B cell (primary cell): ENCODE measurements at regions not wholly inside any gene's neighbourhood (a gene's known extent, or its start where the extent isn't known, plus 50 kb on each side); places are given as distances from the start of the nearest gene placed in this dataset.

Source experiments
- CTCF ChIP-seq: fragments of 200-600 bp; IDR thresholded peaks from one replicate; pipeline ENCODE4 v1.8.0; 2022; ENCODE audit warnings: antibody characterized with exemption, mild to moderate bottlenecking
- EZH2 ChIP-seq: IDR thresholded peaks from 2 replicates; pipeline ENCODE4 v1.6.1; 2012; ENCODE audit warnings: borderline replicate concordance, low read depth, mild to moderate bottlenecking, moderate library complexity, low read length; ENCODE audit not compliant: insufficient read depth, poor library complexity, severe bottlenecking

- no peak for TF ChIP-seq CTCF
- TF ChIP-seq EZH2: no peak
Observed at GRCh38 chr19:30916238-30916637, 433.0 kb downstream of the TSHZ3 start.
